ENCODE measurements at regions not wholly inside any gene's neighbourhood (a gene's known extent, or its start where the extent isn't known, plus 50 kb on each side); places are given as distances from the start of the nearest gene placed in this dataset.

DNA sequence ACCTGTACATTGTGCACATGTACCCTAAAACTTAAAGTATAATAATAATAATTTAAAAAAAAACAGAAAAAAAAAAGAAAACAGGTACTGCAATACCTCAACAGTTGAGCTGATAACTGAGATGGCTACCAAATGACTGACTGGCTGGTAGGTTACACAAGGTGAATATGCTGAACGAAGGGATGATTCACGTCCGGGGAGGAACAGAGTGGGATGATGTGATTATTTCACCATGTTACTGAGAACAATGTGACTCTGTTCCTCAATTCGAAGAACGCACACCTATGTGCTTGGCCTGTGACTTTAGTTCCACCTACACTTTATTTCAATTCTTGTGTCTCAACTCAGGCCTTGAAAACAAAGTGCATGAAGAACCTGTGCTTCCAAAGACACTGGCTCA is 111.7 kb downstream of the CXXC4 start:
- Histone ChIP-seq H3K4me1 (ENCODE audit: insufficient read depth, low read length, severe bottlenecking) (no peaks in the 10 kb centered on the region), H3K9me3 (ENCODE audit: low read length) (no peaks in the 10 kb centered on the region), H3K79me2 (ENCODE audit: insufficient read depth, low read length) (no peaks in the 10 kb centered on the region), H3F3A (ENCODE audit: insufficient read depth, low read length) (no peaks in the 10 kb centered on the region), H3K4me3 (ENCODE audit: low read depth, low read length, poor library complexity, severe bottlenecking) (no peak overlapping the region), H3K27ac (ENCODE audit: low read depth, low read length, poor library complexity, severe bottlenecking) (no peak overlapping the region), H3K27me3 (ENCODE audit: insufficient read depth, low read length) (no peaks in the 10 kb centered on the region), H3K36me3 (ENCODE audit: insufficient read depth, low read length) (no peaks in the 10 kb centered on the region), H3K4me2 (ENCODE audit: low read length) (no peak overlapping the region), H4K20me1 (ENCODE audit: insufficient read depth, low read length) (no peaks in the 10 kb centered on the region), H3K9ac (ENCODE audit: low read length) (no peak overlapping the region), H2AFZ (ENCODE audit: low read length) (no peak overlapping the region), H3K9me2 (ENCODE audit: low read depth, low read length) (no peaks in the 10 kb centered on the region)
- no peak for TF ChIP-seq EZH2 (IDR thresholded peaks at IDR 0.05; ENCODE audit: borderline replicate concordance, low read length)

- Histone ChIP-seq H3F3A (ENCODE audit: insufficient read depth, low read length) (no peaks in the 10 kb centered on the region), H3K4me1 (ENCODE audit: insufficient read depth, low read length, severe bottlenecking) (no peaks in the 10 kb centered on the region), H3K9me3 (ENCODE audit: low read length) (no peaks in the 10 kb centered on the region), H3K79me2 (ENCODE audit: insufficient read depth, low read length) (no peaks in the 10 kb centered on the region), H3K4me3 (ENCODE audit: low read depth, low read length, poor library complexity, severe bottlenecking) (no peak overlapping the region), H2AFZ (ENCODE audit: low read length) (no peak overlapping the region), H3K9me2 (ENCODE audit: low read depth, low read length) (no peaks in the 10 kb centered on the region), H3K4me2 (ENCODE audit: low read length) (no peak overlapping the region), H3K36me3 (ENCODE audit: insufficient read depth, low read length) (no peaks in the 10 kb centered on the region), H3K27me3 (ENCODE audit: insufficient read depth, low read length) (no peaks in the 10 kb centered on the region), H3K27ac (ENCODE audit: low read depth, low read length, poor library complexity, severe bottlenecking) (no peak overlapping the region), H3K9ac (ENCODE audit: low read length) (no peak overlapping the region), H4K20me1 (ENCODE audit: insufficient read depth, low read length) (no peaks in the 10 kb centered on the region)
- TF ChIP-seq EZH2 (IDR thresholded peaks at IDR 0.05; ENCODE audit: borderline replicate concordance, low read length) (no peak), CTCF (IDR thresholded peaks at IDR 0.05; ENCODE audit: low read length) (no peak)
Measured at GRCh38 chr4:104381729-104382128, 113.0 kb downstream of the CXXC4 start.

- Histone ChIP-seq H3K36me3 (ENCODE audit: insufficient read depth, low read length) (no peaks in the 10 kb centered on the region), H3K9me2 (ENCODE audit: low read depth, low read length) (no peaks in the 10 kb centered on the region), H3K4me1 (ENCODE audit: insufficient read depth, low read length, severe bottlenecking) (no peaks in the 10 kb centered on the region), H3K4me3 (ENCODE audit: low read depth, low read length, poor library complexity, severe bottlenecking) (no peak overlapping the region), H3K27me3 (ENCODE audit: insufficient read depth, low read length) (no peaks in the 10 kb centered on the region), H3K27ac (ENCODE audit: low read depth, low read length, poor library complexity, severe bottlenecking) (no peak overlapping the region), H3K9ac (ENCODE audit: low read length) (no peak overlapping the region), H3K4me2 (ENCODE audit: low read length) (no peak overlapping the region), H3K79me2 (ENCODE audit: insufficient read depth, low read length) (no peaks in the 10 kb centered on the region), H4K20me1 (ENCODE audit: insufficient read depth, low read length) (no peaks in the 10 kb centered on the region), H3K9me3 (ENCODE audit: low read length) (no peaks in the 10 kb centered on the region; the same call in 1 of the 2 replicates), H3F3A (ENCODE audit: insufficient read depth, low read length) (no peaks in the 10 kb centered on the region), H2AFZ (ENCODE audit: low read length) (no peak overlapping the region)
- no peak for TF ChIP-seq CTCF (IDR thresholded peaks at IDR 0.05; ENCODE audit: low read length)
- TF ChIP-seq EZH2 (IDR thresholded peaks at IDR 0.05; ENCODE audit: borderline replicate concordance, low read length), result no peak
Measured at GRCh38 chr4:104365618-104366017, 129.1 kb downstream of the CXXC4 start.

DNA sequence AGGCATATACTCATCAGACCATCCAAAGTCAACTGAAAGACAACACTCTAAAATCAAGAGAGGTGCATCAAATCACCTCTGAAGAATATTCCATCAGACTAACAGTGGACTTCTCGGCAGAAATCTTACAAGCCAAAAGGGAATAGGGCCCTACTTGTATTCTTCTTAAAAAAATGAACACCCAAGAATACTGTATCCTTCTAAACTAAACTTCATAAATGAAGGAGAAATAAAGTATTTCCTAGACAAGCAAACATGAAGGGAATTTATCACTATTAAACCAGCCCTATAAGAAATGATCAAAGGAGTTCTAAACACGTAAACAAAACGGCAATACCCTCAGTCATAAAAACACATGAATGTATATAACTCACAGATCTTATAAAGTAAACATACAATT is 141.2 kb downstream of the CXXC4 start:
- no peaks in the 10 kb centered on the region for H3K36me3 ChIP-seq (ENCODE audit: insufficient read depth, low read length)
- no peak overlapping the region for H3K9ac ChIP-seq (ENCODE audit: low read length)
- no peaks in the 10 kb centered on the region for H3K27me3 ChIP-seq (ENCODE audit: insufficient read depth, low read length)
- H3K4me3 ChIP-seq (ENCODE audit: low read depth, low read length, poor library complexity, severe bottlenecking), result no peak overlapping the region
- no peak overlapping the region for H2AFZ ChIP-seq (ENCODE audit: low read length)
- H3K9me3 ChIP-seq (ENCODE audit: low read length), result peaks cover 8% of the 10 kb centered on the region; the same call in 1 of the 2 replicates
- H3K4me1 ChIP-seq (ENCODE audit: insufficient read depth, low read length, severe bottlenecking), result no peaks in the 10 kb centered on the region
- H3K79me2 ChIP-seq (ENCODE audit: insufficient read depth, low read length), result no peaks in the 10 kb centered on the region
- H3K27ac ChIP-seq (ENCODE audit: low read depth, low read length, poor library complexity, severe bottlenecking), result no peak overlapping the region
- TF ChIP-seq EZH2 (IDR thresholded peaks at IDR 0.05; ENCODE audit: borderline replicate concordance, low read length), result no peak
- no peak for TF ChIP-seq CTCF (IDR thresholded peaks at IDR 0.05; ENCODE audit: low read length)
- no peaks in the 10 kb centered on the region for H3F3A ChIP-seq (ENCODE audit: insufficient read depth, low read length)
- H4K20me1 ChIP-seq (ENCODE audit: insufficient read depth, low read length), result no peaks in the 10 kb centered on the region
- no peaks in the 10 kb centered on the region for H3K9me2 ChIP-seq (ENCODE audit: low read depth, low read length)
- H3K4me2 ChIP-seq (ENCODE audit: low read length), result no peak overlapping the region

Data from OCI-LY1 (cell line).